ENCODE measurements at regions not wholly inside any gene's neighbourhood (a gene's known extent, or its start where the extent isn't known, plus 50 kb on each side); places are given as distances from the start of the nearest gene placed in this dataset.

GRCh38 chr14:101133068-101133467 is 229.5 kb upstream of the RTL1 start:
- TF ChIP-seq POLR2A (IDR thresholded peaks at IDR 0.05) = no peak
- TF ChIP-seq CTCF (IDR thresholded peaks at IDR 0.05) = no peak

Data from right lobe of liver (tissue), 4 donors.